GM12878 (cell line): ENCODE measurements at regions not wholly inside any gene's neighbourhood (a gene's known extent, or its start where the extent isn't known, plus 50 kb on each side); places are given as distances from the start of the nearest gene placed in this dataset.
A peak's percentile ranks its signal among the peaks of the same experiment; 100 is the strongest.

Experiments used
- ATAC-seq: fragments of 200-7000 bp; cut with Tn5 transposase; 3 replicates; pipeline ENCODE4 v1.9.1; 2020; ENCODE audit warnings: mild to moderate bottlenecking, moderate library complexity
- BruUV-seq: library from RNA; stranded (reverse); fragments of 400-500 nt; replicated peaks from 2 replicates; lab custom pipeline; 2021; lab: Mats Ljungman, UMichigan
- CTCF ChIA-PET: fragments of 300-600 bp; sonication (Branson Sonifier 250); formaldehyde crosslinking; extraction: SDS; loops from one replicate; lab custom pipeline; 2021; ENCODE audit warnings: inconsistent platforms; lab: Yijun Ruan, JAX
- POLR2A ChIA-PET: fragments of 350-600 bp; formaldehyde crosslinking; extraction: SDS; loops from one replicate; lab custom pipeline; 2021; ENCODE audit warnings: inconsistent platforms; lab: Charles Lee
- RAD21 ChIA-PET: fragments of 300-600 bp; sonication (Branson Sonifier 250); formaldehyde crosslinking; loops from one replicate; lab custom pipeline; 2023; ENCODE audit warnings: antibody characterized with exemption; ENCODE audit not compliant: unreplicated experiment; lab: Charles Lee
- SMC1A ChIA-PET: fragments of 300-600 bp; sonication (Branson Sonifier 250); formaldehyde crosslinking; loops from one replicate; lab custom pipeline; 2023; ENCODE audit not compliant: unreplicated experiment, uncharacterized antibody; lab: Charles Lee
- DNase-seq: peaks from one replicate; pipeline ENCODE4 v3.0.0-alpha.2; 2011; ENCODE audit warnings: low read depth, low spot score
- FAIRE-seq: peaks from 3 replicates; lab custom pipeline; 2011; peaks lifted over from hg19 to GRCh38; lab: Jason Lieb, UNC
- H2AFZ ChIP-seq: 2 replicates; pipeline ENCODE4 v1.6.0; 2011; ENCODE audit warnings: low read depth, low read length, control low read depth; ENCODE audit not compliant: control insufficient read depth
- H3K27ac ChIP-seq: 2 replicates; pipeline ENCODE4 v1.5.1; 2011; ENCODE audit warnings: control low read depth; ENCODE audit not compliant: control insufficient read depth, insufficient read depth
- H3K27me3 ChIP-seq, 2 experiments: replicated peaks in 1 of 2; 2 replicates each; pipeline versions ENCODE4 v1.6.0 to v1.6.1; 2011; ENCODE audit warnings: low read length in 1 of 2; ENCODE audit not compliant: control insufficient read depth in 2 of 2, insufficient read depth in 2 of 2
- H3K36me3 ChIP-seq, 2 experiments: 2 replicates each; pipeline ENCODE4 v1.5.1; 2011; ENCODE audit warnings: low read length in 1 of 2; ENCODE audit not compliant: control insufficient read depth in 2 of 2, insufficient read depth in 2 of 2
- H3K4me1 ChIP-seq: 2 replicates; pipeline ENCODE4 v1.6.1; 2011; ENCODE audit warnings: mild to moderate bottlenecking, low read length, moderate library complexity, mixed read lengths; ENCODE audit not compliant: control insufficient read depth, insufficient read depth
- H3K4me2 ChIP-seq: 2 replicates; pipeline ENCODE4 v1.6.0; 2011; ENCODE audit warnings: control low read depth; ENCODE audit not compliant: control insufficient read depth, insufficient read depth
- H3K4me3 ChIP-seq: fragments of 200-600 bp; sonication (generic); 2 replicates; pipeline ENCODE4 v1.5.1; 2016
- H3K79me2 ChIP-seq: 2 replicates; pipeline ENCODE4 v1.6.0; 2011; ENCODE audit warnings: low read length; ENCODE audit not compliant: control insufficient read depth, insufficient read depth
- H3K9ac ChIP-seq: 2 replicates; pipeline ENCODE4 v1.8.0; 2011; ENCODE audit warnings: low read length, control low read depth, mixed read lengths; ENCODE audit not compliant: control insufficient read depth, insufficient read depth
- H3K9me3 ChIP-seq: replicated peaks from 3 replicates; pipeline ENCODE4 v1.5.1; 2011; ENCODE audit warnings: mild to moderate bottlenecking, low read length; ENCODE audit not compliant: control insufficient read depth, insufficient read depth
- H4K20me1 ChIP-seq: 2 replicates; pipeline ENCODE4 v1.6.0; 2011; ENCODE audit not compliant: control insufficient read depth, insufficient read depth
- CHD1 ChIP-seq: IDR thresholded peaks from 2 replicates; pipeline ENCODE4 v1.6.1; 2012; ENCODE audit warnings: low read depth, low read length, improper control_type of control experiment
- MLLT1 ChIP-seq: fragments of 450-650 bp; IDR thresholded peaks from 2 replicates; pipeline ENCODE4 v1.6.1; 2016; ENCODE audit warnings: mild to moderate bottlenecking
- MTA2 ChIP-seq: fragments of 450-650 bp; IDR thresholded peaks from 2 replicates; pipeline ENCODE4 v1.6.1; 2016; ENCODE audit warnings: low read depth, mild to moderate bottlenecking, moderate library complexity
- NBN ChIP-seq: fragments of 450-650 bp; IDR thresholded peaks from 2 replicates; pipeline ENCODE4 v1.6.1; 2016
- RUNX3 ChIP-seq: IDR thresholded peaks from 2 replicates; pipeline ENCODE4 v1.6.1; 2012; ENCODE audit warnings: low read length, inconsistent platforms
- TCF7 ChIP-seq: IDR thresholded peaks from 2 replicates; pipeline ENCODE4 v1.6.1; 2014; ENCODE audit warnings: antibody characterized with exemption, borderline replicate concordance
- WGBS: methylation state at CpG from one replicate; pipeline ENCODE4 v1.1.6; 2016; ENCODE audit warnings: low lambda C conversion rate; ENCODE audit not compliant: insufficient replicate concordance, insufficient coverage; ENCODE audit errors: missing lambda C conversion rate; 5-methylcytosine and 5-hydroxymethylcytosine counted together
- in situ Hi-C: fragments of 300-500 bp; cut with MboI; formaldehyde crosslinking; loops from 9 replicates; pipeline ENCODE4 v1.14.3; 2018; ENCODE audit warnings: mixed read lengths
- intact Hi-C: fragments of 100-400 bp; cut with micrococcal nuclease; formaldehyde crosslinking; loops from one replicate; pipeline ENCODE4 v1.14.2; 2022; ENCODE audit not compliant: unreplicated experiment
- TF ChIP-seq, protein P1 (sequence below): IDR thresholded peaks from 2 replicates; pipeline ENCODE4 v1.6.1; 2011; ENCODE audit warnings: low read depth, mild to moderate bottlenecking, low read length, moderate library complexity, borderline replicate concordance; ENCODE audit errors: extremely low read depth

GRCh38 chr6:87803791-87804190 is 101.8 kb upstream of the AKIRIN2 start (continued):
- TF ChIP-seq, protein P1, sequence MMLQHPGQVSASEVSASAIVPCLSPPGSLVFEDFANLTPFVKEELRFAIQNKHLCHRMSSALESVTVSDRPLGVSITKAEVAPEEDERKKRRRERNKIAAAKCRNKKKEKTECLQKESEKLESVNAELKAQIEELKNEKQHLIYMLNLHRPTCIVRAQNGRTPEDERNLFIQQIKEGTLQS: no peak
- TF ChIP-seq, all 136 proteins: peak for 0

DNA sequence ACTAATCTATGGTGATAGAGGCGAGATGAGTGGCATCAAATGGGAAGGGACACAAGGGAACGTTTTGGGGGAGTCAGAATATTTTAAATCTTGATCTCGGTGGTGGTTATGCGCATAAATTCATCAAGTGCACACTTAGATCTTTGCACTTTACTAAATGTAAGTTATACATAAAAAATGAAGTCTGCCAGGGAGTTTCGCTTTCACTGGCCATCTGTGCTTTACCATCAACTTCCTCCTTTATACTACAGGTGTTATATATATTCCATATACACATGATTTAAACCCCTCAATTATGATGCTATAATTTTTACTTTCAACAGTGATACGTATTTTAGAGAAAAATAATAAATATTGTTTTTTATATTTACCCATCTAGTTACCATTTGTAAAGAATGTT is 97.6 kb upstream of the AKIRIN2 start:
- no peak overlapping the region for H3K4me3 ChIP-seq
- ChIA-PET SMC1A (interaction anchor here (0.7 to 3.1 kb wide), 10 partner anchors 8 to 407 kb away, joined by 3 to 19 read pairs (median 4); no protein-coding TSS in a partner anchor), RAD21 (interaction anchor here (0.6 to 6.2 kb wide), 7 partner anchors 7 to 126 kb away, joined by 4 to 44 read pairs (median 6); no protein-coding TSS in a partner anchor), CTCF (interaction anchor here (0.8 to 1.9 kb wide), 9 partner anchors 12 to 407 kb away, joined by 3 to 9 read pairs (median 3); partner anchors contain the start of gene AKIRIN2), POLR2A (interaction anchor here (0.7 to 3.9 kb wide), 7 partner anchors 8 to 1069 kb away, joined by 3 to 17 read pairs (median 4); partner anchors contain the start of gene AKIRIN2)
- no peak overlapping the region for H3K9ac ChIP-seq
- H3K4me1 ChIP-seq: peaks cover 34% of the 10 kb centered on the region
- H3K36me3 ChIP-seq: no peaks in the 10 kb centered on the region
- BruUV-seq: no TSS peak
- no peaks in the 10 kb centered on the region for H4K20me1 ChIP-seq
- H3K79me2 ChIP-seq: no peaks in the 10 kb centered on the region; the same call in 1 of the 2 replicates
- no peaks in the 10 kb centered on the region for H3K27me3 ChIP-seq
- H3K27ac ChIP-seq: peak overlapping the region; percentile 36; the same call in 1 of the 2 replicates
- FAIRE-seq: no peak
- DNase-seq: no peak
- 44% methylated on average over 6 of the region's 6 CpGs for WGBS
- TF ChIP-seq MTA2: peak; percentile 20; the same call in 1 of the 2 replicates
- TF ChIP-seq RUNX3: peak; percentile 15; the same call in 1 of the 2 replicates
- TF ChIP-seq TCF7: no peak
- no peak for TF ChIP-seq CHD1
- 0 out of 2 replicates have a peak, but pooled peaks have one; percentile 13 for TF ChIP-seq NBN
- TF ChIP-seq MLLT1: peak; percentile 41; the same call in 1 of the 2 replicates
- peak; percentile 29 for ATAC-seq
- peak overlapping the region; percentile 67 for H3K4me2 ChIP-seq
- intact Hi-C loops: loop anchor here (5.0 kb wide), 1 partner anchor 212 kb away; the partner anchor contains the start of gene RARS2
- H2AFZ ChIP-seq: 0 out of 2 replicates have a peak overlapping the region, but pooled peaks have one; percentile 28
- in situ Hi-C loops: no loop called here
- no peaks in the 10 kb centered on the region for H3K9me3 ChIP-seq
